HUES64 (cell line): ENCODE measurements at regions not wholly inside any gene's neighbourhood (a gene's known extent, or its start where the extent isn't known, plus 50 kb on each side); places are given as distances from the start of the nearest gene placed in this dataset.

Experiments used
- H3K27ac ChIP-seq: 2 replicates; pipeline ENCODE4 v1.7.0; 2013; ENCODE audit warnings: low read depth, low read length, inconsistent platforms
- H3K27me3 ChIP-seq: 2 replicates; pipeline ENCODE4 v1.6.1; 2013; ENCODE audit warnings: mild to moderate bottlenecking, low read length; ENCODE audit not compliant: insufficient read depth
- H3K36me3 ChIP-seq: 2 replicates; pipeline ENCODE4 v1.6.1; 2013; ENCODE audit warnings: mild to moderate bottlenecking, low read length; ENCODE audit not compliant: insufficient read depth
- H3K4me1 ChIP-seq: 2 replicates; pipeline ENCODE4 v1.6.1; 2013; ENCODE audit warnings: mild to moderate bottlenecking, low read length, moderate library complexity; ENCODE audit not compliant: insufficient read depth
- H3K4me3 ChIP-seq: 2 replicates; pipeline ENCODE4 v1.5.1; 2013; ENCODE audit warnings: mild to moderate bottlenecking, low read length, moderate library complexity
- H3K9ac ChIP-seq: 2 replicates; pipeline ENCODE4 v1.6.1; 2013; ENCODE audit warnings: mild to moderate bottlenecking, low read depth, low read length
- H3K9me3 ChIP-seq: 2 replicates; pipeline ENCODE4 v1.6.1; 2013; ENCODE audit warnings: low read depth, low read length; ENCODE audit not compliant: insufficient read depth
- WGBS: fragments of 150-250, 120-280 bp; methylation state at CpG from one replicate; pipeline ENCODE4 v1.1.7; 2013; ENCODE audit warnings: missing lambda C conversion rate; 5-methylcytosine and 5-hydroxymethylcytosine counted together

GRCh38 chr19:56949626-56950025 lies 109.1 kb upstream of the PEG3 start:
- H3K27me3 ChIP-seq, result no peaks in the 10 kb centered on the region
- peaks cover 92% of the 10 kb centered on the region for H3K9me3 ChIP-seq
- H3K4me1 ChIP-seq, result no peaks in the 10 kb centered on the region
- H3K27ac ChIP-seq, result no peak overlapping the region
- whole genome bisulfite sequencing, result 84% methylated on average over 9 of the region's 9 CpGs
- H3K9ac ChIP-seq, result no peak overlapping the region
- no peak overlapping the region for H3K4me3 ChIP-seq
- H3K36me3 ChIP-seq, result no peaks in the 10 kb centered on the region

GRCh38 chr19:56951672-56952071 lies 111.1 kb upstream of the PEG3 start:
- Histone ChIP-seq H3K9ac (no peak overlapping the region), H3K9me3 (peaks cover 91% of the 10 kb centered on the region), H3K4me1 (no peaks in the 10 kb centered on the region), H3K27ac (no peak overlapping the region), H3K27me3 (no peaks in the 10 kb centered on the region), H3K36me3 (no peaks in the 10 kb centered on the region), H3K4me3 (no peak overlapping the region)
- 93% methylated on average over 10 of the region's 10 CpGs for WGBS

- no peak overlapping the region for H3K4me3 ChIP-seq
- WGBS, result 70% methylated on average over 3 of the region's 5 CpGs
- no peaks in the 10 kb centered on the region for H3K4me1 ChIP-seq
- H3K9me3 ChIP-seq, result peaks cover 94% of the 10 kb centered on the region
- no peak overlapping the region for H3K9ac ChIP-seq
- no peaks in the 10 kb centered on the region for H3K36me3 ChIP-seq
- no peak overlapping the region for H3K27ac ChIP-seq
- no peaks in the 10 kb centered on the region for H3K27me3 ChIP-seq
Measured at GRCh38 chr19:56953470-56953869, 112.9 kb upstream of the PEG3 start.

- WGBS, result 79% methylated on average over 15 of the region's 15 CpGs
- H3K4me1 ChIP-seq, result no peaks in the 10 kb centered on the region
- H3K9me3 ChIP-seq, result peaks cover 90% of the 10 kb centered on the region
Measured at GRCh38 chr19:56955637-56956216, 115.2 kb upstream of the PEG3 start.

GRCh38 chr19:56956503-56957226 lies 116.1 kb upstream of the PEG3 start:
- H3K27ac ChIP-seq, result no peak overlapping the region
- no peak overlapping the region for H3K9ac ChIP-seq
- H3K4me3 ChIP-seq, result no peak overlapping the region
- no peaks in the 10 kb centered on the region for H3K27me3 ChIP-seq
- H3K4me1 ChIP-seq, result no peaks in the 10 kb centered on the region
- peaks cover 85% of the 10 kb centered on the region for H3K9me3 ChIP-seq
- WGBS, result 84% methylated on average over 14 of the region's 14 CpGs
- H3K36me3 ChIP-seq, result no peaks in the 10 kb centered on the region

More at GRCh38 chr19:56955637-56956216, 115.2 kb upstream of the PEG3 start:
- no peak overlapping the region for H3K4me3 ChIP-seq
- H3K27me3 ChIP-seq, result no peaks in the 10 kb centered on the region
- no peaks in the 10 kb centered on the region for H3K36me3 ChIP-seq
- H3K27ac ChIP-seq, result no peak overlapping the region
- H3K9ac ChIP-seq, result no peak overlapping the region

- H3K9me3 ChIP-seq, result peaks cover 83% of the 10 kb centered on the region
- H3K9ac ChIP-seq, result no peak overlapping the region
- H3K27ac ChIP-seq, result no peak overlapping the region
- H3K4me3 ChIP-seq, result no peak overlapping the region
- WGBS, result 65% methylated on average over 4 of the region's 4 CpGs
- no peaks in the 10 kb centered on the region for H3K36me3 ChIP-seq
- H3K27me3 ChIP-seq, result no peaks in the 10 kb centered on the region
- H3K4me1 ChIP-seq, result no peaks in the 10 kb centered on the region
Measured at GRCh38 chr19:56959205-56959604, 118.7 kb upstream of the PEG3 start.

- 79% methylated on average over 7 of the region's 7 CpGs for WGBS
- H3K4me1 ChIP-seq, result no peaks in the 10 kb centered on the region
- H3K27me3 ChIP-seq, result no peaks in the 10 kb centered on the region
- H3K4me3 ChIP-seq, result no peak overlapping the region
- H3K27ac ChIP-seq, result no peak overlapping the region
- H3K9me3 ChIP-seq, result peaks cover 84% of the 10 kb centered on the region
- H3K9ac ChIP-seq, result no peak overlapping the region
- no peaks in the 10 kb centered on the region for H3K36me3 ChIP-seq
Measured at GRCh38 chr19:56960959-56961543, 120.5 kb upstream of the PEG3 start.

GRCh38 chr19:56964410-56964920 lies 123.9 kb upstream of the PEG3 start:
- WGBS, result 88% methylated on average over 8 of the region's 8 CpGs
- Histone ChIP-seq H3K9me3 (peaks cover 84% of the 10 kb centered on the region), H3K4me3 (no peak overlapping the region), H3K4me1 (no peaks in the 10 kb centered on the region), H3K9ac (no peak overlapping the region), H3K27me3 (no peaks in the 10 kb centered on the region), H3K36me3 (no peaks in the 10 kb centered on the region), H3K27ac (no peak overlapping the region)

- Histone ChIP-seq H3K9ac (no peak overlapping the region), H3K27me3 (no peaks in the 10 kb centered on the region), H3K4me3 (no peak overlapping the region), H3K9me3 (peaks cover 90% of the 10 kb centered on the region), H3K27ac (no peak overlapping the region), H3K4me1 (no peaks in the 10 kb centered on the region), H3K36me3 (no peaks in the 10 kb centered on the region)
- 84% methylated on average over 17 of the region's 17 CpGs for WGBS
Measured at GRCh38 chr19:56966225-56966696, 125.7 kb upstream of the PEG3 start.

GRCh38 chr19:56966697-56967299 lies 126.3 kb upstream of the PEG3 start:
- Histone ChIP-seq H3K9me3 (peaks cover 94% of the 10 kb centered on the region), H3K4me3 (no peak overlapping the region), H3K36me3 (no peaks in the 10 kb centered on the region), H3K9ac (no peak overlapping the region), H3K27ac (no peak overlapping the region), H3K4me1 (no peaks in the 10 kb centered on the region), H3K27me3 (no peaks in the 10 kb centered on the region)
- 84% methylated on average over 13 of the region's 13 CpGs for WGBS

- WGBS, result 70% methylated on average over 1 of the region's 2 CpGs
- no peaks in the 10 kb centered on the region for H3K27me3 ChIP-seq
- H3K36me3 ChIP-seq, result no peaks in the 10 kb centered on the region
- H3K27ac ChIP-seq, result no peak overlapping the region
- H3K4me1 ChIP-seq, result no peaks in the 10 kb centered on the region
- H3K9me3 ChIP-seq, result peaks cover 90% of the 10 kb centered on the region
- H3K9ac ChIP-seq, result no peak overlapping the region
- H3K4me3 ChIP-seq, result no peak overlapping the region
Measured at GRCh38 chr19:56969156-56969555, 128.6 kb upstream of the PEG3 start.
